ENCODE measurements at regions not wholly inside any gene's neighbourhood (a gene's known extent, or its start where the extent isn't known, plus 50 kb on each side); places are given as distances from the start of the nearest gene placed in this dataset.
"Not testable (repeated sequence)": the region's sequence is repeated elsewhere in the genome, so short reads cannot be mapped to it uniquely, and the experiment has no call there.

- FAIRE-seq = no peak
- DNase-seq (ENCODE audit: insufficient read length, low spot score) = no peak
- no peak for TF ChIP-seq POLR2A (IDR thresholded peaks at IDR 0.05; ENCODE audit: low read depth, low read length)
These were observed 136.2 kb downstream of the KCNK1 start for GRCh38 chr1:233750139-233750538.

GRCh38 chr1:233759665-233760064 is 144.8 kb upstream of the SLC35F3 start:
- FAIRE-seq = no peak
- no peak for DNase-seq (ENCODE audit: insufficient read length, low spot score)
- no peak for TF ChIP-seq POLR2A (IDR thresholded peaks at IDR 0.05; ENCODE audit: low read depth, low read length)

- not testable (repeated sequence) for FAIRE-seq; DNase-seq (ENCODE audit: insufficient read length, low spot score)
These were observed 140.2 kb upstream of the SLC35F3 start for GRCh38 chr1:233764304-233764703.

- no peak for TF ChIP-seq POLR2A (IDR thresholded peaks at IDR 0.05; ENCODE audit: low read depth, low read length)
- DNase-seq (ENCODE audit: insufficient read length, low spot score) (no peak), FAIRE-seq (no peak)
These were observed 126.9 kb upstream of the SLC35F3 start for GRCh38 chr1:233777566-233777965.

- no peak for TF ChIP-seq POLR2A (IDR thresholded peaks at IDR 0.05; ENCODE audit: low read depth, low read length)
- DNase-seq (ENCODE audit: insufficient read length, low spot score) = no peak
- no peak for FAIRE-seq
These were observed 124.4 kb upstream of the SLC35F3 start for GRCh38 chr1:233780049-233780448.

- DNase-seq (ENCODE audit: insufficient read length, low spot score) (no peak), FAIRE-seq (no peak)
- no peak for TF ChIP-seq POLR2A (IDR thresholded peaks at IDR 0.05; ENCODE audit: low read depth, low read length)
These were observed 121.4 kb upstream of the SLC35F3 start for GRCh38 chr1:233782937-233783586.

- FAIRE-seq = no peak
- no peak for DNase-seq (ENCODE audit: insufficient read length, low spot score)
- TF ChIP-seq POLR2A (IDR thresholded peaks at IDR 0.05; ENCODE audit: low read depth, low read length) = no peak
These were observed 116.9 kb upstream of the SLC35F3 start for GRCh38 chr1:233787599-233787998.

- DNase-seq (ENCODE audit: insufficient read length, low spot score) (no peak), FAIRE-seq (no peak)
- TF ChIP-seq POLR2A (IDR thresholded peaks at IDR 0.05; ENCODE audit: low read depth, low read length) = no peak
These were observed 115.8 kb upstream of the SLC35F3 start for GRCh38 chr1:233788687-233789086.

GRCh38 chr1:233790121-233790520 is 114.4 kb upstream of the SLC35F3 start:
- FAIRE-seq = no peak
- DNase-seq (ENCODE audit: insufficient read length, low spot score) = no peak
- no peak for TF ChIP-seq POLR2A (IDR thresholded peaks at IDR 0.05; ENCODE audit: low read depth, low read length)

- DNase-seq (ENCODE audit: insufficient read length, low spot score) = peak; percentile 47
- peak; percentile 72 for FAIRE-seq
- no peak for TF ChIP-seq POLR2A (IDR thresholded peaks at IDR 0.05; ENCODE audit: low read depth, low read length)
These were observed 113.7 kb upstream of the SLC35F3 start for GRCh38 chr1:233790662-233791371.

- no peak for FAIRE-seq
- TF ChIP-seq POLR2A (IDR thresholded peaks at IDR 0.05; ENCODE audit: low read depth, low read length) = no peak
- DNase-seq (ENCODE audit: insufficient read length, low spot score) = no peak
These were observed 113.1 kb upstream of the SLC35F3 start for GRCh38 chr1:233791372-233791703.

GRCh38 chr1:233791721-233792120 is 112.8 kb upstream of the SLC35F3 start:
- DNase-seq (ENCODE audit: insufficient read length, low spot score) = no peak
- FAIRE-seq = no peak
- TF ChIP-seq POLR2A (IDR thresholded peaks at IDR 0.05; ENCODE audit: low read depth, low read length) = no peak

- no peak for FAIRE-seq
- TF ChIP-seq POLR2A (IDR thresholded peaks at IDR 0.05; ENCODE audit: low read depth, low read length) = no peak
- DNase-seq (ENCODE audit: insufficient read length, low spot score) = no peak
These were observed 109.6 kb upstream of the SLC35F3 start for GRCh38 chr1:233794863-233795262.

- TF ChIP-seq POLR2A (IDR thresholded peaks at IDR 0.05; ENCODE audit: low read depth, low read length) = no peak
- FAIRE-seq = no peak
- no peak for DNase-seq (ENCODE audit: insufficient read length, low spot score)
These were observed 108.2 kb upstream of the SLC35F3 start for GRCh38 chr1:233796146-233796783.

- DNase-seq (ENCODE audit: insufficient read length, low spot score) (no peak), FAIRE-seq (no peak)
- TF ChIP-seq POLR2A (IDR thresholded peaks at IDR 0.05; ENCODE audit: low read depth, low read length) = no peak
These were observed 101.9 kb upstream of the SLC35F3 start for GRCh38 chr1:233802611-233803010.
